Activated T-helper 1 cell treated with anti-CD3 and anti-CD28 coated beads, Interleukin-12 subunit alpha, Interleukin-12 subunit beta, Interleukin-2, Interleukin-4 antibody, amounts not matched to agents 30 ng/mL and 10 ng/mL and 1 ng/mL, durations not matched to agents 14 hours and 24 hours and 36 hours (primary cell): ENCODE measurements at regions not wholly inside any gene's neighbourhood (a gene's known extent, or its start where the extent isn't known, plus 50 kb on each side); places are given as distances from the start of the nearest gene placed in this dataset.

Experiments
- DNase-seq: peaks from one replicate; pipeline ENCODE4 v3.0.0; 2021; ENCODE audit warnings: low spot score
- H3K27ac Mint-ChIP-seq: one replicate; pipeline ENCODE4 v1.8.0; 2021; ENCODE audit warnings: mild to moderate bottlenecking, mixed read lengths
- H3K27me3 Mint-ChIP-seq: one replicate; pipeline ENCODE4 v1.8.0; 2022; ENCODE audit warnings: mild to moderate bottlenecking, moderate library complexity, mixed read lengths; ENCODE audit not compliant: insufficient read depth
- H3K36me3 Mint-ChIP-seq: one replicate; pipeline ENCODE4 v1.8.0; 2021; ENCODE audit warnings: low read depth, mixed read lengths
- H3K4me1 Mint-ChIP-seq: one replicate; pipeline ENCODE4 v1.8.0; 2021; ENCODE audit warnings: low read depth, mixed read lengths
- H3K4me3 Mint-ChIP-seq: one replicate; pipeline ENCODE4 v1.8.0; 2021; ENCODE audit warnings: mild to moderate bottlenecking, moderate library complexity, mixed read lengths
- H3K9me3 Mint-ChIP-seq: one replicate; pipeline ENCODE4 v1.8.0; 2021; ENCODE audit warnings: mixed read lengths
- intact Hi-C: fragments of 100-400 bp; cut with micrococcal nuclease; formaldehyde crosslinking; loops from one replicate; pipeline ENCODE4 v1.15.1; 2024

- H3K27ac Mint-ChIP-seq: no peak overlapping the region
- no peak for DNase-seq
- H3K4me3 Mint-ChIP-seq: no peak overlapping the region
- intact Hi-C loops: no loop called here
- H3K9me3 Mint-ChIP-seq: peaks cover 4% of the 10 kb centered on the region
- H3K27me3 Mint-ChIP-seq: peaks cover 2% of the 10 kb centered on the region
- no peaks in the 10 kb centered on the region for H3K4me1 Mint-ChIP-seq
- H3K36me3 Mint-ChIP-seq: no peaks in the 10 kb centered on the region
Measured at GRCh38 chr17:13088666-13089065, 70.8 kb upstream of the ELAC2 start.

- H3K9me3 Mint-ChIP-seq: peaks cover 7% of the 10 kb centered on the region
- H3K4me1 Mint-ChIP-seq: no peaks in the 10 kb centered on the region
- peaks cover 2% of the 10 kb centered on the region for H3K27me3 Mint-ChIP-seq
- no peak overlapping the region for H3K27ac Mint-ChIP-seq
- no peak for DNase-seq
- intact Hi-C loops: no loop called here
- no peak overlapping the region for H3K4me3 Mint-ChIP-seq
- no peaks in the 10 kb centered on the region for H3K36me3 Mint-ChIP-seq
Measured at GRCh38 chr17:13087802-13088201, 70.0 kb upstream of the ELAC2 start.

GRCh38 chr17:13086142-13086769 is 68.4 kb upstream of the ELAC2 start:
- Mint-ChIP-seq H3K27me3 (peaks cover 2% of the 10 kb centered on the region), H3K27ac (no peak overlapping the region), H3K9me3 (peaks cover 10% of the 10 kb centered on the region), H3K4me3 (no peak overlapping the region), H3K4me1 (no peaks in the 10 kb centered on the region), H3K36me3 (no peaks in the 10 kb centered on the region)
- intact Hi-C loops: no loop called here
- DNase-seq: no peak

GRCh38 chr17:13085578-13085977 is 67.8 kb upstream of the ELAC2 start:
- no peak overlapping the region for H3K27ac Mint-ChIP-seq
- H3K36me3 Mint-ChIP-seq: no peaks in the 10 kb centered on the region
- no peak for DNase-seq
- no peak overlapping the region for H3K4me3 Mint-ChIP-seq
- no peaks in the 10 kb centered on the region for H3K27me3 Mint-ChIP-seq
- intact Hi-C loops: no loop called here
- peaks cover 6% of the 10 kb centered on the region for H3K9me3 Mint-ChIP-seq
- no peaks in the 10 kb centered on the region for H3K4me1 Mint-ChIP-seq

GRCh38 chr17:13084420-13084819 is 66.6 kb upstream of the ELAC2 start:
- Mint-ChIP-seq H3K27ac (no peak overlapping the region), H3K9me3 (peaks cover 6% of the 10 kb centered on the region), H3K27me3 (no peaks in the 10 kb centered on the region), H3K4me1 (no peaks in the 10 kb centered on the region), H3K4me3 (no peak overlapping the region), H3K36me3 (no peaks in the 10 kb centered on the region)
- DNase-seq: no peak
- intact Hi-C loops: no loop called here

GRCh38 chr17:13078591-13079385 is 61.0 kb upstream of the ELAC2 start:
- no peak overlapping the region for H3K27ac Mint-ChIP-seq
- intact Hi-C loops: no loop called here
- H3K4me1 Mint-ChIP-seq: no peaks in the 10 kb centered on the region
- no peak overlapping the region for H3K4me3 Mint-ChIP-seq
- H3K9me3 Mint-ChIP-seq: peaks cover 6% of the 10 kb centered on the region
- H3K27me3 Mint-ChIP-seq: no peaks in the 10 kb centered on the region
- DNase-seq: no peak
- H3K36me3 Mint-ChIP-seq: no peaks in the 10 kb centered on the region

GRCh38 chr17:13076905-13077304 is 59.1 kb upstream of the ELAC2 start:
- no peak for DNase-seq
- intact Hi-C loops: no loop called here
- Mint-ChIP-seq H3K4me3 (no peak overlapping the region), H3K36me3 (no peaks in the 10 kb centered on the region), H3K9me3 (no peaks in the 10 kb centered on the region), H3K27me3 (no peaks in the 10 kb centered on the region), H3K27ac (no peak overlapping the region), H3K4me1 (no peaks in the 10 kb centered on the region)

GRCh38 chr17:13074026-13074425 is 56.2 kb upstream of the ELAC2 start:
- intact Hi-C loops: no loop called here
- Mint-ChIP-seq H3K27ac (no peak overlapping the region), H3K4me1 (no peaks in the 10 kb centered on the region), H3K27me3 (no peaks in the 10 kb centered on the region), H3K9me3 (no peaks in the 10 kb centered on the region), H3K36me3 (no peaks in the 10 kb centered on the region), H3K4me3 (no peak overlapping the region)
- DNase-seq: no peak

GRCh38 chr17:13073018-13073417 is 55.2 kb upstream of the ELAC2 start:
- H3K36me3 Mint-ChIP-seq: no peaks in the 10 kb centered on the region
- peaks cover 1% of the 10 kb centered on the region for H3K9me3 Mint-ChIP-seq
- H3K27ac Mint-ChIP-seq: no peak overlapping the region
- no peak overlapping the region for H3K4me3 Mint-ChIP-seq
- intact Hi-C loops: no loop called here
- H3K27me3 Mint-ChIP-seq: no peaks in the 10 kb centered on the region
- no peak for DNase-seq
- no peaks in the 10 kb centered on the region for H3K4me1 Mint-ChIP-seq

GRCh38 chr17:13070732-13071131 is 52.9 kb upstream of the ELAC2 start:
- no peak overlapping the region for H3K27ac Mint-ChIP-seq
- intact Hi-C loops: no loop called here
- H3K27me3 Mint-ChIP-seq: no peaks in the 10 kb centered on the region
- no peak for DNase-seq
- H3K4me1 Mint-ChIP-seq: no peaks in the 10 kb centered on the region
- H3K36me3 Mint-ChIP-seq: no peaks in the 10 kb centered on the region
- H3K9me3 Mint-ChIP-seq: peaks cover 4% of the 10 kb centered on the region
- no peak overlapping the region for H3K4me3 Mint-ChIP-seq

- Mint-ChIP-seq H3K4me1 (no peaks in the 10 kb centered on the region), H3K27ac (no peak overlapping the region), H3K9me3 (peaks cover 4% of the 10 kb centered on the region), H3K27me3 (no peaks in the 10 kb centered on the region), H3K36me3 (no peaks in the 10 kb centered on the region), H3K4me3 (no peak overlapping the region)
- no peak for DNase-seq
- intact Hi-C loops: no loop called here
Measured at GRCh38 chr17:13067629-13068303, 49.9 kb upstream of the ELAC2 start.
